Left hindlimb (tissue), 1 donor: ENCODE measurements at regions not wholly inside any gene's neighbourhood (a gene's known extent, or its start where the extent isn't known, plus 50 kb on each side); places are given as distances from the start of the nearest gene placed in this dataset.

ENCODE experiments used
- DNase-seq: peaks from one replicate; pipeline ENCODE4 v3.0.0-alpha.2; 2018

DNA sequence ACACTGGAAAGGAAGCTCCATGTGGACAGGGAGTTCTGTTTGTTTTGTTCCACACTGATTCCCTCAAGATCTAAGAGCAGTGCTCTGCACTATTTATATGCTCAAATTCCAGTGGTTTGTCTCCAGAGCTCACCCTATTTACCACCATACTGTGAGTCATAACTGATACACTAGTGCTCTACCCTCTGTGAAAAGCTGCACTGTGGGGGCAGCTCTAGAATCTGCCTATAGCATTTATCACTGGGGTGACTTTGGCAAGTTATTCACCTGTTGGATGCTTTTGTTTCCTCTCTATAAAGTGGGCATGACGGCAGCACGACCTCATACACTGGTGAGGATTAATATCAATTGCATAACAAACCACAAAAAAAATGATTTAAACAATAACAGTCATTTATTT lies 307.8 kb downstream of the NR2F1-AS1 start:
- no peak for DNase-seq

DNA sequence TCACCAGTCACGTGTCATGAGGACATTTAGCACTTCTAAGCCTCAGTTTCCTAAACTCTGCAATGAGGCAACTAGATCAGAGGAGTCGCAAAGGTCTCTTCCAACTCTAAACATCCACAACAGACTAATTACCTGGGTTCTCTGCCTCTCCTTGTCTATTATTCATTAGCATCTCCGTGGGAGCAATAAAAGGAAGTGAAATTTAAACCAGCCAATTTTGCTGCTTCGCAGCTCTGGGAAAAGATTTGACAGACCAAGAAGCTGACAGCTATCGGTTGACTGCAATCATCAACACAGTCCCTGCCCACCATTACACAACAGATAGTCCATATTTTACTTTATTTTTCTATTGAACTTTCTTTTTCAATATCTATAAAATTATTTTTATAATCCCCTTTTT lies 308.9 kb downstream of the NR2F1-AS1 start:
- DNase-seq: no peak

GRCh38 chr5:93267736-93268135 lies 313.3 kb downstream of the NR2F1-AS1 start:
- no peak for DNase-seq

- DNase-seq: no peak
These were observed 313.7 kb downstream of the NR2F1-AS1 start for GRCh38 chr5:93267276-93267675.

GRCh38 chr5:93257616-93258015 lies 323.4 kb downstream of the NR2F1-AS1 start:
- DNase-seq: no peak

DNA sequence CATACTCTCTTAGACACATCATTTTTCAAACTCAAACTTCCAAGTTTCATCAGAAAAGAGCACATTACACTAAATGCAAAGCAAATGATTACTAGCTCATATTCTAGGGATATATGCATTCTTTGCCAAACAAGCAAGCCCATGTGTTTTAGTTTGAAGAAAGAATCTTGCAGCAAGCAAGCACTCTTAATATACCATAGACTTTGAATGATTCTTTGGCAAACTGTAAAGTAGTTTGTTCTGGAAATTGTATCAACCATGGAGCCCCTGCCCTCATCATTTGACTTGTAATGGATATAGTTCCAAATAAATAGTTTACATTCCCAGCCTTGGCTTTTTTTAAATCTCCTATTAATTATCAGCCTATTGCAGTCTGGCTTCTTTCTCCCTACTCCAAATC lies 325.2 kb downstream of the NR2F1-AS1 start:
- no peak for DNase-seq

GRCh38 chr5:93252165-93252564 lies 328.9 kb downstream of the NR2F1-AS1 start:
- no peak for DNase-seq

DNA sequence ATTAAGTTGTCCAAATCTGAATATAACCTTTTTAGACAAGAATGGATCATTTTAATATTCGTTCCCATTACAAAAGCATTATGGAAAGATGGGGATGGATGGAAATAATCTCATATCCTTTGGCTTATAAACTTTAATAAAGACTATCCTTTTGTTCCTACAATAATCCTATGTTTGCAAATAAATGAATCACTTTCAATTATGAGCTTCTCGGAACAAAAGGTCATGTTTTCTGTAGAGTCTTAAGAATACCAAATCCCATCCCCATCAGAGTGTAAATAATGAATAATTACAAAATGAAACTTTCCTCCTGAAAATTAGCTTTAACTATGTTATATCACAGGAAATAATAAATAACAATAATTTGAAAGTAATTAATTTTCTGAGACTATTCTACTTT lies 329.7 kb downstream of the NR2F1-AS1 start:
- no peak for DNase-seq

DNA sequence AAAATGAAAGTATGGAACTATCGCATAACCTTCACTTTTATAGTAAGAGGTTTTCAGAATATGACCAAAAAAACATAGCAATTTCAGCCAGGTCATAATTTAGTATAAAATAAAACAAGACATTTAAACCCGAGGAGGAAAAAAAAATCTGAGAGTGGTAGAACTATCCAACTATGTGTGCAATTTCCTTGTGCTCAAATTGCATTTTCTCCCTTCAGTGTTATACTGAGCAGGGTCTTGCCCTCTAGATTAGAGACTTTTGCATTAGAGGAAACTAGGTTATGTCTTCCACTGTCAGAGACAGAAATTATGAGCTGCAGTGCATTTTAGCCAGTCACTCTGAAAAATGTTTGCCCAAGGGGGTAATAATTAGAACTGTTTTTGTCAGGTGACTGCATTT lies 330.6 kb downstream of the NR2F1-AS1 start:
- no peak for DNase-seq

GRCh38 chr5:93249651-93250289 lies 331.2 kb downstream of the NR2F1-AS1 start:
- DNase-seq: no peak

GRCh38 chr5:93247105-93247504 lies 333.9 kb downstream of the NR2F1-AS1 start:
- no peak for DNase-seq

GRCh38 chr5:93246090-93246855 lies 334.7 kb downstream of the NR2F1-AS1 start:
- DNase-seq: peak; percentile 80

DNA sequence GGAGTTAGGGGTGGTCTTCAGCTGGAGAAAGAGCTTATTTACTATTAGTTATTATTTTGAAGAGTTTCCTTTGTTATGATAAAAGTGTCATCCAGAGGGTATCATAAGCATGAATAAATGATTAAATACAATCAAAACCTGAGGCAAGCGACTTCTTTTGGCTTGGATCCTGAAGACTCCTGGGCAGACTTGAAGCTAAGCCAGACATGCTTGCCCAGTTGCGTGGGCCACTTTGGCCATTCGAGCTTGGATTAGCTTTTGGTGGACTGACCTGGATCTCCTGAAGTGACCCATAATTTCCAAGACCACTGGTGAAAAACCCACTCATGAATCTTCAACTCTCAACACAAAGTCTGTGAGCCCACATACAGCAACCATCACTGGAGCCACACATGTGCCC lies 335.8 kb downstream of the NR2F1-AS1 start:
- DNase-seq: no peak

GRCh38 chr5:93243481-93243880 lies 337.5 kb downstream of the NR2F1-AS1 start:
- DNase-seq: no peak

DNA sequence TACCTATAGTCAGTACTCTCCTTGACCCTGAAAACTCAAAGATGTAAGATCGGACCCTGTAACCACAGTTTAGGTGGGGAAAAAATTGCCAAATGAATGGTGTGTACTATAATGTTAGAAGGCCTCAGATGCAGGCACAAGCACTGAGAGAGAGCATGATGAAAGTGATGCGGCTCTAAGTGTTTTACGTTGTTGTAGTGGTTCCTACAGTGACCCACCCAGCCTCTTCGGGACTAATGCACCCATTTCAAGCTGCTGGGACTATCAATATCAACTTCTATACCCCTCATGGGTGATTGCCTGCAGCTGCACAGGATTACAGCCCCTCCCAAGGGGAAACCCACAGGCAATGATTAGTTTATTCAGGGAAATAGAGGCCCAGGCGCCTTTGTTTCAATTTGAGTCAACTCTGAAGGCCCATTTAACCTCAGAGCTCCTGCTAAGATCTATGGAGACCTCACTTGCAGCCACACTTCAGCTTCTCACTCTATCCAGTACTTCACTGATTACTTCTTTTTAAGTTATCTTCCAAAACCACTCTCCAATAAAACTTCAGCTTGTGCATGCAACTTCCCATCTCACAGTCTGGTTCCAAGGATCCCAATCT lies 340.7 kb downstream of the NR2F1-AS1 start:
- no peak for DNase-seq

DNA sequence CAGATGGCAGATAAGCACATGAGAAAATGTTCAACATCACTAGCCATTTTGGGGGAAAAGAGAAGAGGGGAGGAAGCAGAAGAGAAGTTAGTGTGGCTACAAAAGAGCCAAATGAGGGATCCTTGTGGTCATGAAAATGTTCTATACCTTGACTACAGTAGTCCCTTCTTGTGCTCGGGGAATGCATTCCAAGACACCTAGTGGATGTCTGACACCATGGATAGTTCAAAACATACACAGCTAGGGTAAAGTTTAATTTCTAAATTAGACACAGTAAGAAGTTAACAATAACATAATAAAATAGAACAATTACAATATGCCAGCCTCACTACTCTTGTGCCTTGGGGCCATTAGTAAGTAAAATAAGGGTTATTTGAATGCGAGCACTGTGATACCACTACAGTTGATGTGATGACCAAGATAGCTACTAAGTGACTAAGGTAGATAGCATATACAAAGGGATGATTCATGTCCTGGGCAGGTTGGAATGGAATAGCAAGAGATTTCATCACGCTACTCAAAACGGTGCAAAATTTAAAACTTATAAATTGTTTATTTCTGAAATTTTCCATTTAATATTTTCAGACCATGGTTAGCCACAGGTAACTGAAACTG lies 344.1 kb downstream of the NR2F1-AS1 start:
- no peak for DNase-seq

DNA sequence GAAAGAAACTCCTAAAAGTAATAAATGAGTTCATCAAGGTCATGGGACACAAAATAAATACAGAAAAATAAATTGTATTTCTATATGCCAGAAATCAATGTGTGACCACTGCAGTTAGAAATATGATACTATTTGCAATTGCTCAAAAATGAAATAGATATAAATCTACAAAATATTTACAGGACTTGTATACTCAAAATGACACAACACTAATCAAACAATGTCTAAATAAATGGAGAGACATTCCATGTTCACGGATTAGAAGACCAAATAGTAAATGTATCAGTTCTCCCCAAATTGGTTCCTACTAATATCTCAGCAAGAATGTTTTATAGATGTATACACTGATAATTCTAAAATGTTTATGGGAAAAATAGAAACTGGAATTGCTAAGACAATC lies 345.3 kb downstream of the NR2F1-AS1 start:
- no peak for DNase-seq

GRCh38 chr5:93226202-93226735 lies 354.8 kb downstream of the NR2F1-AS1 start:
- no peak for DNase-seq

GRCh38 chr5:93225748-93226147 lies 355.3 kb downstream of the NR2F1-AS1 start:
- no peak for DNase-seq

- no peak for DNase-seq
These were observed 356.4 kb downstream of the NR2F1-AS1 start for GRCh38 chr5:93224624-93225023.

GRCh38 chr5:93221773-93222172 lies 359.2 kb downstream of the NR2F1-AS1 start:
- no peak for DNase-seq

- DNase-seq: no peak
These were observed 360.6 kb downstream of the NR2F1-AS1 start for GRCh38 chr5:93220431-93220830.

DNA sequence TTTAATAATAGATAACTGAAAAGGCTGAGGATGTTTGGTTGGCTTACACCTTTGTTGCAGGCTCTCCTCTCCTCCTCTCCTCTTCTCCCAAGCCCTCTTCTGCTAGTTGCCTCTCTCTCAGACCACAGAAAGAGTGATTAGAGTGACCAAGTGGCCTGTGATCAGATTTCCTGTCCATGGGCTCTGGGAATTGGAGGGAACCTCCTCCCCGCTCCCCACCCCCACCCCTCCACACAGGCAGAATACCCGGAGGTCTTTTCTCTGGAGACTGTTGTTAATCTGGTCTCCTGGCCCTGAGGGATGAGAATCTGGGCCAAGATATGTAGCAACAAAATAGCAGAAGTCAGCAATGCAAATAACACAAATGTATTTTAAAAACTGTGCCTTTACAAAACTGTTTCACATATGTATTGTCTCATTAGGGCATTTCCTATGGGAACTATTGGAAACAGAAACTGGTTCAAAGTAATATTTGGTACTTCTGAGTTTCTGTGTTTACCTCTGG lies 361.3 kb downstream of the NR2F1-AS1 start:
- no peak for DNase-seq
